Endothelial cell of umbilical vein (primary cell): ENCODE measurements at regions not wholly inside any gene's neighbourhood (a gene's known extent, or its start where the extent isn't known, plus 50 kb on each side); places are given as distances from the start of the nearest gene placed in this dataset.

Source experiments
- BruUV-seq: library from RNA; stranded (reverse); fragments of 400-500 nt; replicated peaks from 2 replicates; lab custom pipeline; 2021; lab: Mats Ljungman, UMichigan
- CTCF ChIA-PET: fragments of 300-600, 350-600 bp; sonication (Branson Sonifier 250); formaldehyde crosslinking; loops from one replicate; lab custom pipeline; 2021; ENCODE audit warnings: antibody characterized with exemption, inconsistent platforms; lab: Charles Lee
- POLR2A ChIA-PET: fragments of 300-600, 350-600 bp; sonication (Branson Sonifier 250); formaldehyde crosslinking; loops from one replicate; lab custom pipeline; 2021; ENCODE audit warnings: antibody characterized with exemption, inconsistent platforms; lab: Charles Lee
- DNase-seq: peaks from one replicate; pipeline ENCODE4 v3.0.0-alpha.2; 2011; ENCODE audit warnings: low read depth, low spot score
- FAIRE-seq: peaks from 2 replicates; lab custom pipeline; 2011; peaks lifted over from hg19 to GRCh38; lab: Jason Lieb, UNC
- H2AFZ ChIP-seq: 2 replicates; pipeline ENCODE4 v1.6.0; 2012; ENCODE audit warnings: low read depth, low read length, control low read depth, inconsistent platforms
- H3K27ac ChIP-seq: 2 replicates; pipeline ENCODE4 v1.5.1; 2011; ENCODE audit warnings: low read depth, mild to moderate bottlenecking, control low read depth, low read length, moderate library complexity; ENCODE audit not compliant: insufficient read depth
- H3K27me3 ChIP-seq, 2 experiments: 2 replicates each; pipeline versions ENCODE4 v1.6.0 to v1.6.1; 2011; ENCODE audit warnings: low read length in 2 of 2, mixed read lengths in 1 of 2; ENCODE audit not compliant: control insufficient read depth in 2 of 2, insufficient read depth in 2 of 2
- H3K36me3 ChIP-seq, 2 experiments: 2 replicates in 1 of 2; 3 replicates in 1 of 2; pipeline ENCODE4 v1.5.1; 2011; ENCODE audit warnings: low read length in 2 of 2, mild to moderate bottlenecking in 1 of 2, moderate library complexity in 1 of 2; ENCODE audit not compliant: control insufficient read depth in 2 of 2, insufficient read depth in 2 of 2; ENCODE audit errors: extremely low read depth in 1 of 2
- H3K4me1 ChIP-seq: 3 replicates; pipeline ENCODE4 v1.5.1; 2011; ENCODE audit warnings: mild to moderate bottlenecking, low read length; ENCODE audit not compliant: control insufficient read depth, insufficient read depth; ENCODE audit errors: extremely low read depth
- H3K4me2 ChIP-seq: 2 replicates; pipeline ENCODE4 v1.6.1; 2011; ENCODE audit warnings: low read length, control low read depth, mixed read lengths; ENCODE audit not compliant: insufficient read depth
- H3K4me3 ChIP-seq, 3 experiments: fragments of 200-600 bp in 1 of 3; sonication (generic), shearing (Covaris generic) in 1 of 3; replicated peaks in 1 of 3; 2 replicates each; pipeline ENCODE4 v1.5.1; 2011 to 2016; ENCODE audit warnings: control low read depth in 3 of 3, low read length in 3 of 3, mild to moderate bottlenecking in 2 of 3, inconsistent platforms in 1 of 3, low read depth in 1 of 3, moderate library complexity in 1 of 3; ENCODE audit not compliant: insufficient read depth in 1 of 3
- H3K79me2 ChIP-seq: 2 replicates; pipeline ENCODE4 v1.6.0; 2012; ENCODE audit warnings: low read length, inconsistent platforms; ENCODE audit not compliant: control insufficient read depth, insufficient read depth
- H3K9ac ChIP-seq: replicated peaks from 2 replicates; pipeline ENCODE3; 2011; ENCODE audit warnings: low read length, control low read depth; ENCODE audit not compliant: insufficient read depth; ENCODE audit errors: extremely low read depth
- H3K9me1 ChIP-seq: replicated peaks from 3 replicates; pipeline ENCODE4 v1.6.0; 2011; ENCODE audit warnings: mild to moderate bottlenecking, low read length; ENCODE audit not compliant: control insufficient read depth, insufficient read depth; ENCODE audit errors: extremely low read depth
- H3K9me3 ChIP-seq: replicated peaks from 2 replicates; pipeline ENCODE4 v1.5.1; 2012; ENCODE audit warnings: low read length, inconsistent platforms; ENCODE audit not compliant: control insufficient read depth, insufficient read depth
- H4K20me1 ChIP-seq: replicated peaks from 2 replicates; pipeline ENCODE3; 2011; ENCODE audit warnings: mild to moderate bottlenecking, low read length; ENCODE audit not compliant: control insufficient read depth, insufficient read depth; ENCODE audit errors: extremely low read depth
- CTCF ChIP-seq, 2 donors: IDR thresholded peaks; 1 replicate in 1 of 2; 2 replicates in 1 of 2; pipeline ENCODE4 v1.5.1; 2011; ENCODE audit warnings: low read length in 2 of 2, mild to moderate bottlenecking in 2 of 2, moderate library complexity in 2 of 2, control low read depth in 1 of 2, inconsistent platforms in 1 of 2, low read depth in 1 of 2; ENCODE audit not compliant: insufficient read depth in 1 of 2; ENCODE audit errors: extremely low read depth in 1 of 2
- EZH2 ChIP-seq: IDR thresholded peaks from 2 replicates; pipeline ENCODE4 v1.6.1; 2012; ENCODE audit warnings: borderline replicate concordance, low read depth, mild to moderate bottlenecking, moderate library complexity, low read length, inconsistent platforms; ENCODE audit not compliant: severe bottlenecking
- FOS ChIP-seq: IDR thresholded peaks from 2 replicates; pipeline ENCODE4 v1.6.1; 2011; ENCODE audit warnings: mild to moderate bottlenecking, low read length, moderate library complexity, borderline replicate concordance; ENCODE audit not compliant: insufficient read depth
- GATA2 ChIP-seq: IDR thresholded peaks from 2 replicates; pipeline ENCODE4 v1.7.0; 2011; ENCODE audit warnings: low read depth, mild to moderate bottlenecking, moderate library complexity, mixed read lengths, low read length; ENCODE audit not compliant: insufficient read length, insufficient read depth
- JUN ChIP-seq: IDR thresholded peaks from 2 replicates; pipeline ENCODE4 v1.6.1; 2011; ENCODE audit warnings: borderline replicate concordance, low read depth; ENCODE audit not compliant: insufficient read length, insufficient read depth
- MAX ChIP-seq: IDR thresholded peaks from 2 replicates; pipeline ENCODE4 v1.6.1; 2011; ENCODE audit not compliant: insufficient read depth, insufficient read length
- MYC ChIP-seq: IDR thresholded peaks from one replicate; pipeline ENCODE4 v1.6.1; 2011; ENCODE audit warnings: mild to moderate bottlenecking, low read depth, low read length
- POLR2AphosphoS5 ChIP-seq: IDR thresholded peaks from 2 replicates; pipeline ENCODE4 v1.6.1; 2012; ENCODE audit warnings: low read depth, mild to moderate bottlenecking, control low read depth, low read length, moderate library complexity; ENCODE audit not compliant: insufficient read depth
- dilution Hi-C: fragments of 300-500 bp; cut with MboI; formaldehyde crosslinking; loops from one replicate; pipeline ENCODE4 v1.15.0; 2019; ENCODE audit warnings: low sequenced_read_pairs; ENCODE audit not compliant: extremely low pct_ligation_motif_present
- intact Hi-C: fragments of 100-400 bp; cut with micrococcal nuclease; formaldehyde crosslinking; loops from one replicate; pipeline ENCODE4 v1.10.0; 2022

- intact Hi-C loops (no loop called here), dilution Hi-C loops (no loop called here)
- Histone ChIP-seq H3K79me2 (no peaks in the 10 kb centered on the region), H3K9me3 (no peaks in the 10 kb centered on the region), H3K9me1 (no peaks in the 10 kb centered on the region), H3K4me2 (no peak overlapping the region), H2AFZ (no peak overlapping the region), H4K20me1 (no peaks in the 10 kb centered on the region), H3K36me3 (no peaks in the 10 kb centered on the region), H3K4me3 (no peak overlapping the region), H3K27ac (no peak overlapping the region), H3K9ac (no peak overlapping the region), H3K27me3 (no peaks in the 10 kb centered on the region), H3K4me1 (no peaks in the 10 kb centered on the region)
- POLR2A ChIA-PET, result no interaction called here
- CTCF ChIA-PET, result no interaction called here
- DNase-seq (no peak), FAIRE-seq (no peak)
- TF ChIP-seq POLR2AphosphoS5 (no peak), JUN (no peak), EZH2 (no peak), GATA2 (no peak), MAX (no peak), CTCF (IDR thresholded peaks at IDR 0.05; ENCODE audit: extremely low read depth in 1 of 2, insufficient read depth in 1 of 2, low read depth in 1 of 2, low read length in 2 of 2) (no peak), FOS (no peak), MYC (no peak)
- BruUV-seq, result no TSS peak
Observed at GRCh38 chr3:21237638-21238037, 513.4 kb downstream of the ZNF385D start.
